ENCODE measurements at regions not wholly inside any gene's neighbourhood (a gene's known extent, or its start where the extent isn't known, plus 50 kb on each side); places are given as distances from the start of the nearest gene placed in this dataset.

- TF ChIP-seq POLR2A (IDR thresholded peaks at IDR 0.05; ENCODE audit: low read depth, low read length) (no peak), MAFK (IDR thresholded peaks at IDR 0.05; ENCODE audit: low read depth, low read length) (no peak), MXI1 (IDR thresholded peaks at IDR 0.05; ENCODE audit: borderline replicate concordance, low read depth, low read length) (no peak), FOS (IDR thresholded peaks at IDR 0.05; ENCODE audit: low read depth, low read length) (no peak), MAZ (IDR thresholded peaks at IDR 0.05; ENCODE audit: borderline replicate concordance, low read depth, low read length) (no peak), NFE2L2 (IDR thresholded peaks at IDR 0.05; ENCODE audit: low read depth, low read length) (no peak), CHD1 (IDR thresholded peaks at IDR 0.05; ENCODE audit: low read depth, low read length) (no peak), RCOR1 (IDR thresholded peaks at IDR 0.05; ENCODE audit: insufficient replicate concordance, low read length) (no peak)
- TF ChIP-seq, protein P1, sequence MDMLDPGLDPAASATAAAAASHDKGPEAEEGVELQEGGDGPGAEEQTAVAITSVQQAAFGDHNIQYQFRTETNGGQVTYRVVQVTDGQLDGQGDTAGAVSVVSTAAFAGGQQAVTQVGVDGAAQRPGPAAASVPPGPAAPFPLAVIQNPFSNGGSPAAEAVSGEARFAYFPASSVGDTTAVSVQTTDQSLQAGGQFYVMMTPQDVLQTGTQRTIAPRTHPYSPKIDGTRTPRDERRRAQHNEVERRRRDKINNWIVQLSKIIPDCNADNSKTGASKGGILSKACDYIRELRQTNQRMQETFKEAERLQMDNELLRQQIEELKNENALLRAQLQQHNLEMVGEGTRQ (IDR thresholded peaks at IDR 0.05; ENCODE audit: low read depth, low read length) = no peak
- TF ChIP-seq, protein P2, sequence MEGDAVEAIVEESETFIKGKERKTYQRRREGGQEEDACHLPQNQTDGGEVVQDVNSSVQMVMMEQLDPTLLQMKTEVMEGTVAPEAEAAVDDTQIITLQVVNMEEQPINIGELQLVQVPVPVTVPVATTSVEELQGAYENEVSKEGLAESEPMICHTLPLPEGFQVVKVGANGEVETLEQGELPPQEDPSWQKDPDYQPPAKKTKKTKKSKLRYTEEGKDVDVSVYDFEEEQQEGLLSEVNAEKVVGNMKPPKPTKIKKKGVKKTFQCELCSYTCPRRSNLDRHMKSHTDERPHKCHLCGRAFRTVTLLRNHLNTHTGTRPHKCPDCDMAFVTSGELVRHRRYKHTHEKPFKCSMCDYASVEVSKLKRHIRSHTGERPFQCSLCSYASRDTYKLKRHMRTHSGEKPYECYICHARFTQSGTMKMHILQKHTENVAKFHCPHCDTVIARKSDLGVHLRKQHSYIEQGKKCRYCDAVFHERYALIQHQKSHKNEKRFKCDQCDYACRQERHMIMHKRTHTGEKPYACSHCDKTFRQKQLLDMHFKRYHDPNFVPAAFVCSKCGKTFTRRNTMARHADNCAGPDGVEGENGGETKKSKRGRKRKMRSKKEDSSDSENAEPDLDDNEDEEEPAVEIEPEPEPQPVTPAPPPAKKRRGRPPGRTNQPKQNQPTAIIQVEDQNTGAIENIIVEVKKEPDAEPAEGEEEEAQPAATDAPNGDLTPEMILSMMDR (conservative IDR thresholded peaks at IDR 0.05; ENCODE audit: low read depth, low read length) = no peak
- TF ChIP-seq, protein P3, sequence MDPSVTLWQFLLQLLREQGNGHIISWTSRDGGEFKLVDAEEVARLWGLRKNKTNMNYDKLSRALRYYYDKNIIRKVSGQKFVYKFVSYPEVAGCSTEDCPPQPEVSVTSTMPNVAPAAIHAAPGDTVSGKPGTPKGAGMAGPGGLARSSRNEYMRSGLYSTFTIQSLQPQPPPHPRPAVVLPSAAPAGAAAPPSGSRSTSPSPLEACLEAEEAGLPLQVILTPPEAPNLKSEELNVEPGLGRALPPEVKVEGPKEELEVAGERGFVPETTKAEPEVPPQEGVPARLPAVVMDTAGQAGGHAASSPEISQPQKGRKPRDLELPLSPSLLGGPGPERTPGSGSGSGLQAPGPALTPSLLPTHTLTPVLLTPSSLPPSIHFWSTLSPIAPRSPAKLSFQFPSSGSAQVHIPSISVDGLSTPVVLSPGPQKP (IDR thresholded peaks at IDR 0.05; ENCODE audit: borderline replicate concordance, low read depth, low read length) = no peak
Measured at GRCh38 chr21:24890021-24890420, 717.3 kb downstream of the MRPL39 start.

All from IMR-90 (cell line).